ENCODE measurements at regions not wholly inside any gene's neighbourhood (a gene's known extent, or its start where the extent isn't known, plus 50 kb on each side); places are given as distances from the start of the nearest gene placed in this dataset.

GRCh38 chr2:71860381-71860926 lies 287.2 kb downstream of the CYP26B1 start:
- H3K4me3 ChIP-seq (ENCODE audit: low read depth in 1 of 2, low read length in 2 of 2): no peak overlapping the region
- H3K27me3 ChIP-seq (ENCODE audit: control insufficient read depth in 1 of 2, insufficient read depth in 2 of 2, low read length in 2 of 2): no peaks in the 10 kb centered on the region
- H3K36me3 ChIP-seq (ENCODE audit: insufficient read depth, low read length): no peaks in the 10 kb centered on the region
- H3K27ac ChIP-seq (ENCODE audit: low read depth, low read length): no peak overlapping the region
- H3K9ac ChIP-seq (ENCODE audit: low read length): no peak overlapping the region
- peaks cover 9% of the 10 kb centered on the region for H3K4me1 ChIP-seq (ENCODE audit: insufficient read depth, low read length)
- no peaks in the 10 kb centered on the region for H3K9me3 ChIP-seq (ENCODE audit: low read length)

GRCh38 chr2:71859211-71859847 lies 288.3 kb downstream of the CYP26B1 start:
- H3K27ac ChIP-seq (ENCODE audit: low read depth, low read length): no peak overlapping the region
- H3K4me1 ChIP-seq (ENCODE audit: insufficient read depth, low read length): peaks cover 9% of the 10 kb centered on the region
- no peaks in the 10 kb centered on the region for H3K36me3 ChIP-seq (ENCODE audit: insufficient read depth, low read length)
- no peak overlapping the region for H3K4me3 ChIP-seq (ENCODE audit: low read depth in 1 of 2, low read length in 2 of 2)
- no peaks in the 10 kb centered on the region for H3K27me3 ChIP-seq (ENCODE audit: control insufficient read depth in 1 of 2, insufficient read depth in 2 of 2, low read length in 2 of 2)
- no peaks in the 10 kb centered on the region for H3K9me3 ChIP-seq (ENCODE audit: low read length)
- H3K9ac ChIP-seq (ENCODE audit: low read length): no peak overlapping the region

GRCh38 chr2:71858071-71858470 lies 289.6 kb downstream of the CYP26B1 start:
- H3K36me3 ChIP-seq (ENCODE audit: insufficient read depth, low read length): no peaks in the 10 kb centered on the region
- no peak overlapping the region for H3K4me3 ChIP-seq (ENCODE audit: low read depth in 1 of 2, low read length in 2 of 2)
- peaks cover 0 to under 1% of the 10 kb centered on the region in 2 donors for H3K27me3 ChIP-seq (ENCODE audit: control insufficient read depth in 1 of 2, insufficient read depth in 2 of 2, low read length in 2 of 2)
- H3K4me1 ChIP-seq (ENCODE audit: insufficient read depth, low read length): peaks cover 4% of the 10 kb centered on the region
- H3K9me3 ChIP-seq (ENCODE audit: low read length): no peaks in the 10 kb centered on the region
- no peak overlapping the region for H3K27ac ChIP-seq (ENCODE audit: low read depth, low read length)
- no peak overlapping the region for H3K9ac ChIP-seq (ENCODE audit: low read length)

DNA sequence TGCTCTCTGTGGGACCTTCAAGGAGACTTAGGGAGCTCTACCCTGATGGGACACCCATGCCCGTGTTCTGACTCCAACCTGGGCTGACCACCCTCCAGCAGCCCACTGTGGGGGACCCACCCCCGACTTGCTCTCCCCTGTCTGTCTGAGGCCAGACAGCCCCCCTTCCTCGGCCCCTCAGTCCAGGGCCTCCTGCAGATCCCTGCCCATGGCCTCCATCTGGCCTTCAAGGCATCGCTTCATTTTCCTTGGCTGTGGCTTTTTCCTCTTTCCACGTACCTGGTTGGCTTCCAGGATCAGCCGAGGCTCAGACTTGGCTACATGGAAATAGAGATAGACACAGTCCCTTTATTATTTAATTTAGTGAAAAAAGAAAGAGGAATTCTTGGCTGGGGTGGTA lies 290.0 kb downstream of the CYP26B1 start:
- Histone ChIP-seq H3K9ac (ENCODE audit: low read length) (no peak overlapping the region), H3K27ac (ENCODE audit: low read depth, low read length) (no peak overlapping the region), H3K4me1 (ENCODE audit: insufficient read depth, low read length) (no peaks in the 10 kb centered on the region), H3K27me3 (ENCODE audit: control insufficient read depth in 1 of 2, insufficient read depth in 2 of 2, low read length in 2 of 2) (peaks cover 0 to 5% of the 10 kb centered on the region in 2 donors), H3K9me3 (ENCODE audit: low read length) (no peaks in the 10 kb centered on the region), H3K36me3 (ENCODE audit: insufficient read depth, low read length) (no peaks in the 10 kb centered on the region), H3K4me3 (ENCODE audit: low read depth in 1 of 2, low read length in 2 of 2) (no peak overlapping the region)

GRCh38 chr2:71856773-71857525 lies 290.7 kb downstream of the CYP26B1 start:
- Histone ChIP-seq H3K27ac (ENCODE audit: low read depth, low read length) (no peak overlapping the region), H3K36me3 (ENCODE audit: insufficient read depth, low read length) (no peaks in the 10 kb centered on the region), H3K9me3 (ENCODE audit: low read length) (no peaks in the 10 kb centered on the region), H3K4me3 (ENCODE audit: low read depth in 1 of 2, low read length in 2 of 2) (no peak overlapping the region), H3K9ac (ENCODE audit: low read length) (no peak overlapping the region), H3K4me1 (ENCODE audit: insufficient read depth, low read length) (no peaks in the 10 kb centered on the region), H3K27me3 (ENCODE audit: control insufficient read depth in 1 of 2, insufficient read depth in 2 of 2, low read length in 2 of 2) (peaks cover 0 to 11% of the 10 kb centered on the region in 2 donors)

- Histone ChIP-seq H3K36me3 (ENCODE audit: insufficient read depth, low read length) (no peaks in the 10 kb centered on the region), H3K9me3 (ENCODE audit: low read length) (no peaks in the 10 kb centered on the region), H3K9ac (ENCODE audit: low read length) (no peak overlapping the region), H3K4me1 (ENCODE audit: insufficient read depth, low read length) (peaks cover 11% of the 10 kb centered on the region), H3K27ac (ENCODE audit: low read depth, low read length) (no peak overlapping the region), H3K27me3 (ENCODE audit: control insufficient read depth in 1 of 2, insufficient read depth in 2 of 2, low read length in 2 of 2) (peaks cover 0 to 11% of the 10 kb centered on the region in 2 donors), H3K4me3 (ENCODE audit: low read depth in 1 of 2, low read length in 2 of 2) (no peak overlapping the region)
These were observed 293.8 kb downstream of the CYP26B1 start for GRCh38 chr2:71853858-71854257.

GRCh38 chr2:71852141-71852711 lies 295.4 kb downstream of the CYP26B1 start:
- Histone ChIP-seq H3K4me1 (ENCODE audit: insufficient read depth, low read length) (peaks cover 11% of the 10 kb centered on the region), H3K9me3 (ENCODE audit: low read length) (no peaks in the 10 kb centered on the region), H3K36me3 (ENCODE audit: insufficient read depth, low read length) (no peaks in the 10 kb centered on the region), H3K27ac (ENCODE audit: low read depth, low read length) (no peak overlapping the region), H3K4me3 (ENCODE audit: low read depth in 1 of 2, low read length in 2 of 2) (peak overlapping the region in 1 of 2 donors; percentile 13), H3K9ac (ENCODE audit: low read length) (no peak overlapping the region), H3K27me3 (ENCODE audit: control insufficient read depth in 1 of 2, insufficient read depth in 2 of 2, low read length in 2 of 2) (peaks cover 0 to 11% of the 10 kb centered on the region in 2 donors)

DNA sequence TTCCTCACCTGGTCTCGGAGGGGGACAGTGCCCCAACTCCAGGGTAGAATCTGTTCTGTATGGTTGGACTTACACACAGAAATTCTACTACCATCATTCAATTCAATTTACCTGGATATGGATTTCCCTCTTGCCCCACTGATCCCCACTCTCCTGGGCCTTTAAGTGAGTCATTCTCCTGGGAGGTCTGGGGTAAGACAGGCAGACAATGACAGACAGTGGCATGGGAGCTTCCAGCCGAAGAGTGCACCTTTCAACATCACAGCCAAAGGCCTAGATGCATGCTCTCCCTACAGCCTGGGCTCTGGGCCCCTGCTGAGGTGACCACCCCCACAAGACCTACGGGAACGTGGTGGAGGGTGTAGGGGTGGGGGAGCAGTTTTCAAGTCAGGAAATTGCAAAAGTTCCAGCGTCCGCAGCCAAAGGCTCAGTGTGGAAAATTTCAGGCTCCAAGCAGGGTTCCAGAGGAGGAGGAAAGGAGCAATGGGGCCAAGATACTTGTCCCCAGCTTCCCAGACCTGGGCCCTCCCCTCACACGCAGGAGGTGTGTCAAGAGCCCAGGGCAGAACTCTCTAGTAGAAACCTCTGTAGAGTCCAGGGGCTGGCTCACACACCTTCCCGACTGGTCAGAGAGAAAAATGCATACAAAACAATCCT lies 296.4 kb downstream of the CYP26B1 start:
- Histone ChIP-seq H3K9ac (ENCODE audit: low read length) (no peak overlapping the region), H3K9me3 (ENCODE audit: low read length) (no peaks in the 10 kb centered on the region), H3K27ac (ENCODE audit: low read depth, low read length) (no peak overlapping the region), H3K4me3 (ENCODE audit: low read depth in 1 of 2, low read length in 2 of 2) (no peak overlapping the region), H3K4me1 (ENCODE audit: insufficient read depth, low read length) (peaks cover 11% of the 10 kb centered on the region), H3K27me3 (ENCODE audit: control insufficient read depth in 1 of 2, insufficient read depth in 2 of 2, low read length in 2 of 2) (peaks cover 0 to 11% of the 10 kb centered on the region in 2 donors), H3K36me3 (ENCODE audit: insufficient read depth, low read length) (no peaks in the 10 kb centered on the region)

DNA sequence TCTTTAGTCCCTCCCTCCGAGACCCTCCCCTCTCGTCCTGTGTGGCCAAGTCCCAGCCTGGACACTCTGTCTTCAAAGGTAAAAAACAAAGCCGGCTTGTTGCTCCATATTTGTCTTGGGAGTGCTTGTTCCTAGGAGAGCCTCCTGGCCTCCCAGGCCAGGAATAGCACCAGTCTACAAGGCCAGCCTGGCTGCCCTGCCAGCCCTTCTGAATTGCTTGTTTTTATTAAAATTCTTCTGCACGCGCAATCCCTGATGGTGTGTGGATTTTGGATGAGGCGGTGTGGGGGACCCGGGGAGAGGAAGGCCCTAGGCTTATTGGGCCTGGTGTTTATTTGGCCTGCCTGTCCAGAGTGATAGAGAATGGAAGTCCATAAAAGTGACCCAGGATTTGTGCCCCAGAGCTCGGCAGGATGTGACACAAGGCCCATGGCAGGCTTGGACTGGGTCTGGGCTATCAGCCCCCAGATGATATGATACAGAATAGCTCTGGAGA lies 297.3 kb downstream of the CYP26B1 start:
- Histone ChIP-seq H3K27ac (ENCODE audit: low read depth, low read length) (no peak overlapping the region), H3K27me3 (ENCODE audit: control insufficient read depth in 1 of 2, insufficient read depth in 2 of 2, low read length in 2 of 2) (peaks cover 0 to 11% of the 10 kb centered on the region in 2 donors), H3K4me1 (ENCODE audit: insufficient read depth, low read length) (peaks cover 11% of the 10 kb centered on the region), H3K4me3 (ENCODE audit: low read depth in 1 of 2, low read length in 2 of 2) (no peak overlapping the region), H3K9ac (ENCODE audit: low read length) (no peak overlapping the region), H3K9me3 (ENCODE audit: low read length) (no peaks in the 10 kb centered on the region), H3K36me3 (ENCODE audit: insufficient read depth, low read length) (no peaks in the 10 kb centered on the region)

- peaks cover 0 to 11% of the 10 kb centered on the region in 2 donors for H3K27me3 ChIP-seq (ENCODE audit: control insufficient read depth in 1 of 2, insufficient read depth in 2 of 2, low read length in 2 of 2)
- no peak overlapping the region for H3K9ac ChIP-seq (ENCODE audit: low read length)
- no peaks in the 10 kb centered on the region for H3K9me3 ChIP-seq (ENCODE audit: low read length)
- no peaks in the 10 kb centered on the region for H3K36me3 ChIP-seq (ENCODE audit: insufficient read depth, low read length)
- no peak overlapping the region for H3K4me3 ChIP-seq (ENCODE audit: low read depth in 1 of 2, low read length in 2 of 2)
- H3K27ac ChIP-seq (ENCODE audit: low read depth, low read length): no peak overlapping the region
- peaks cover 11% of the 10 kb centered on the region for H3K4me1 ChIP-seq (ENCODE audit: insufficient read depth, low read length)
These were observed 297.9 kb downstream of the CYP26B1 start for GRCh38 chr2:71849607-71850305.
